ENCODE measurements at regions not wholly inside any gene's neighbourhood (a gene's known extent, or its start where the extent isn't known, plus 50 kb on each side); places are given as distances from the start of the nearest gene placed in this dataset.

DNA sequence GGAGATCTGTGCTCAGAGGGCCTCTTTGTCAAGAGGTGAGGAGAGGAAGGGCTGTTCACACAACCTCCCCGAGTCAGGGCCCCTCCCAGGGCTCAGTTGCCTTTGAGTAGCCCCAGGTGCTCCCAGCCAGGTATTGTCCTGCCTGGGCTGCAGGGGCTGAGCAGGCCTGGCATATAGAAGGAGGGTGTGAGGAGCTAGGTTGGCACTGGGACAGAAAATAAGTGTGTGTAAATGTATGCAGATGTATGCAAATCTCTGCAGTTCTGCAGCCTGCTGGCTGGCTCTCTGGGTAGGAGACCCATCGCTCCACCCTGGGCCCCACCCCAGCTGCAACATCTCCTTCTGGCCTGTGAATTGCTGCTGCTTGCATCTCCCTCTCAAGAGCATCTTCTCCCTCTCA, 52.4 kb downstream of the NAV1 start:
- TF ChIP-seq, protein P1, sequence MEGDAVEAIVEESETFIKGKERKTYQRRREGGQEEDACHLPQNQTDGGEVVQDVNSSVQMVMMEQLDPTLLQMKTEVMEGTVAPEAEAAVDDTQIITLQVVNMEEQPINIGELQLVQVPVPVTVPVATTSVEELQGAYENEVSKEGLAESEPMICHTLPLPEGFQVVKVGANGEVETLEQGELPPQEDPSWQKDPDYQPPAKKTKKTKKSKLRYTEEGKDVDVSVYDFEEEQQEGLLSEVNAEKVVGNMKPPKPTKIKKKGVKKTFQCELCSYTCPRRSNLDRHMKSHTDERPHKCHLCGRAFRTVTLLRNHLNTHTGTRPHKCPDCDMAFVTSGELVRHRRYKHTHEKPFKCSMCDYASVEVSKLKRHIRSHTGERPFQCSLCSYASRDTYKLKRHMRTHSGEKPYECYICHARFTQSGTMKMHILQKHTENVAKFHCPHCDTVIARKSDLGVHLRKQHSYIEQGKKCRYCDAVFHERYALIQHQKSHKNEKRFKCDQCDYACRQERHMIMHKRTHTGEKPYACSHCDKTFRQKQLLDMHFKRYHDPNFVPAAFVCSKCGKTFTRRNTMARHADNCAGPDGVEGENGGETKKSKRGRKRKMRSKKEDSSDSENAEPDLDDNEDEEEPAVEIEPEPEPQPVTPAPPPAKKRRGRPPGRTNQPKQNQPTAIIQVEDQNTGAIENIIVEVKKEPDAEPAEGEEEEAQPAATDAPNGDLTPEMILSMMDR (conservative IDR thresholded peaks at IDR 0.05): no peak
- no peak for TF ChIP-seq ZFX (IDR thresholded peaks at IDR 0.05)

Measured in C4-2B (cell line).